NCI-H69 (cell line): ENCODE measurements at regions not wholly inside any gene's neighbourhood (a gene's known extent, or its start where the extent isn't known, plus 50 kb on each side); places are given as distances from the start of the nearest gene placed in this dataset.

Source experiments
- DNase-seq: peaks from one replicate; lab custom pipeline; 2025; lab: John Stamatoyannopoulos, UW

GRCh38 chr5:89133129-89133528, 250.1 kb upstream of the MEF2C start:
- DNase-seq, result no peak

DNA sequence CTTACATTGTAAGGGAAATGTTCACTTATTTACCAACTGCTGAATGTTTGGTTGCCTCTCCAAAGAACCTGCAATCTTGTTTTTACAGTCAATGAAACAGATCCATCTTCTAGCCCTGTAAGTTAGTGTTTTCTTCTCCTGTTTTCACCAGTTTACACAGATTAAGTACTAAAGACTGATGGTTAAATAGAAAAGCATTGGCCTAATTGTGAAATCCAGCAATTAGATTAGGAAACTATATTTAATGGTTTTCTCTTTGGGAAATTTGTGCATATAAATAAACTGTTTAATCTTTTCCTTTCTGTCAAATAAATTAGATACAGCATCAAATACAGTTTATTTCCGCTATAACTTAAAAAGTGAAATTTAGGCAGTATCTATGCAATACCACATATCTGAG, 247.9 kb upstream of the MEF2C start:
- no peak for DNase-seq

- DNase-seq, result no peak
These were observed 247.0 kb upstream of the MEF2C start for GRCh38 chr5:89129941-89130340.

DNA sequence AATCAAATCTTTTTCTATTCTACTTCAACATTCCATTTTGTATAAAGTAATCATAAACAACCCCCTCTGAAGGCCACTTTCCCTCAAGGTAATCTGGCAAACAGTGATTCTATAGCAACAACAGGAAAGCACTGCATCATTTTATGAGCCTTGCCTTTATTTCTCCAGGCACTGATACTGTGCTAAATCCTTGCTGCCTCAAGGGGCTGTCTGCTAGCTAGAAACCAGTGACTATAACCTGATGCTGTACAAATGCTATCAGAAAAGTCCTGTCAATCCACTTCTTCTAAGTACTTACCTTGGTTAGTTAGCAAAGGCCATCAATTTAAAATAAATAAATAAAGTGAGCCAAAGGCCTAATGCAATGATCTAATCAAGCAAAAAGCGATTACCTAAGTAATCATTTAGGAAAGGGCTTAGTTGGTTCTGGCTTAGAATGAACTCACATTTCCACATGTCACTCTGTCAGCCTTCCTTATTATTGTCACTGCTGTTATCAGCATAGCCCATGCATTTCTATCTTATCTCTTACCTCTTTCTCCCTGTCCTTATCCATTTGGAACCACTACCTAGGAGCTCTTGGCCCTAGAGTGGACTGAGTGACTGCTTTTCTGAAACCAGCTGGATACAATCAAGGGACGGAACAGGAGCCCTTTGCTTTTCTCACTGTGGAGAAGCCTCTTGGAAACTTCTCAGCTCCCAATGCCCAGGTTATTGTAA, 246.1 kb upstream of the MEF2C start:
- no peak for DNase-seq

DNA sequence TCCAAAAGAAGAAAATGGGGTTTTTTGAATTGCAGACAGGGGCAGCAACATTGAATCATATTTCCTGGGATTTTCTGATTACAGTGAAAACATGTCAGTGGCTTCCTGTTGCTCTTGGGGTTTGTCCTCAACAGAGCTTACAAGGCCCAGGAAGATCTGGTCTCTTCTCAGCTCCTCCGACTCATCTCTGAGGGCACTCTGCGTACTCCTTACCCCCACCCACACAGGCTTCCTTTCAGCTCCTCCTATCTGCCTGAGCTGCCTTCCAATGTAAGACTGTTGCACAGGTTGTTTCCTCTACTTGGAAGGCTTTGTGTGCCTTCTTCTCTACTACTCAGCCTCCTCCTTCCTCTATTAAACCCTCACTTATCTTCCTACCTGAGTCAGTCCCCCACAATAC, 245.1 kb upstream of the MEF2C start:
- DNase-seq, result no peak

- DNase-seq, result no peak
These were observed 244.2 kb upstream of the MEF2C start for GRCh38 chr5:89127191-89127590.

DNA sequence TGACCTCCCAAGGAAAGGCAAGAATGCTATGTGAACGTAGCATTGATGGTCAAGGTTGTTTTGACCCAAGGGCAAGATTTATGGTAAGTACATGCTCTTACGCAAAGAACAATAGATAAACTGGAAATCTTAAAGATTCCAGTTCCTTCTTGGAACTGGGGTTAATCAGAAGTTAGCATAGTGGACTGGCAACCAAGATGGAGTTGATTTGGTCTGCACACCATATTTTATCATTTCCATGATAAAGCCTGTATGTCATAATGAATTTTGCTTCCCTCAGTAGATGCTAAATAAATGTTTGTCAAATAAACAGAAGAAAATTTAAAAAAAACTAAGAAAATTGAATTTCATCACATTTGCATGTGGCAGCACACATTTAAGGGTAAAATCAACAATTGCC, 242.4 kb upstream of the MEF2C start:
- DNase-seq, result no peak

GRCh38 chr5:89123581-89123980, 240.6 kb upstream of the MEF2C start:
- DNase-seq, result no peak

- DNase-seq, result no peak
These were observed 237.7 kb upstream of the MEF2C start for GRCh38 chr5:89120719-89121118.

DNA sequence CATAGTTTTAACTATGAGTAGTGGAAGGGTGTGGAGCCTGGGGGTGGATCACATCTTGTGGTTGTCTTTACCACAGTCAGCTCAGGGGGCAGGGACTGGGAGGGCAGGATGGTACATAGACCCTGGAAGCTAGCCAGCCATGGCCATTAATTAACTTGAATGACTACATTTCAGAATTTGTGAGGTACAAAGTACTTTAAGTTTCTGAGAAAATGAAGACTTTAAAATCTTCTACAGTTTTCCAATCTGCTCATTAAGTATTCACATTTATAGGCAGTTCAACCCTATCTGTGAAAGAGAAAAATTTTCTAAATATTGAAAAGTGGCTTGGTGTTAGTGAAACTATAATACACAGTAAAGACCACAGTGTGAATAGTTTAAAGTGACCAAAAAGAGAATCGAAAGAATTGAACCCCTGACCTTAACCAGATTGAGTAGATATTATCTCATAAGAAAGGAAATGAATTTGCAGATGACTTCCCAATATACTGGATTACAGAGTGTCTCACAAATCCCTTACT, 234.2 kb upstream of the MEF2C start:
- no peak for DNase-seq

DNA sequence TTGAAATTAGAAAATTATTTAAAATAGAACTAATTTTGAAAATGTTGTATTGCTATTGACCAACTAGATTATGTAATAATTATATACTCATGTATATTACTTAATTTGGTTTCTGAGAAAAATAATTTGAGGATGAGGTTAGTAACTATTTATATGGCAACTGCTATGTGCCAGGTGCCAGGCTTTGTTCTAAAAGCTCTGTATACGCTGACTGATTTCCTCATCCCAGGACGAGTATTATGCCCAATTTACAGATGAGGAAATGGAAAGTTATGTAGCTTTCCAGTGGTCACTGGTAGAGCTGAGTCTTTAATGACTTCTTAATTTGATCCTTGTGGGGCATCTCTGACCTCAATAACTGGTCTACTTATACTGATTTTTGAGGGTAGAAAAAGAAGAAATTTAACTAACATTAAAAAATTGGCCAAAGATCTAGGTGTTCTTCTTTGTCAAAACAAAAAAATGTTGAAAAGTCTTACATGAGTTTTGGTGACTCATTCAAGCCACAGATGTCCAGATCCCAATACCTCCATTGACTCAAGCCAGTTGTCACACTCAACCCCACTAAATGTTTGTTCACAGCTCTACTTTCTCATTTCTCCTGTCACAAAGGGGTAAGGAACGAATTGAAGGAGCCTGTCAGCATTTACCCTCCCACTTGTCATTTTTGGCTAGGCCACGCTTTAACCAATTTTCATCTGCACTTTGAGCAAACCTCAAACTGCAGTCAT, 228.1 kb upstream of the MEF2C start:
- DNase-seq, result no peak

GRCh38 chr5:89106480-89106879, 223.5 kb upstream of the MEF2C start:
- DNase-seq, result no peak

DNA sequence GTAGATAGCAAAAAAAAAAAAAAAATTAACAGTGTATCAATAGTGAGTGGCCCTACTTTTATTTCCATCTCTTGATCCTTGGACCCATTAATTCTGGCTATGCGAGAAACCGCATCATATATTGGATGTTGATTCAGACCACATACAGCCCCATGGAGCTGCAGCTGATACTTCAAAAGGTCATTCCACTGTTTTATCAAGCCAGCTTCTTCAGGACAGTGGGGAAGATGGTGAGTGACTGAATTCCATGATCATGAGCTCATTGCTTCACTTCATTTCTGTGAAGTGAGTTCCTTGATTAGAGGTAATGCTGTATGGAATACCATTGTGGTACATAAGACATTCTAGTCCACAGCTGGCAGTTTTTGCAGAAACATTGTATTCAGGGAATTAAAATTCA, 222.9 kb upstream of the MEF2C start:
- no peak for DNase-seq

- DNase-seq, result no peak
These were observed 222.2 kb upstream of the MEF2C start for GRCh38 chr5:89105171-89105695.

GRCh38 chr5:89098199-89098756, 215.3 kb upstream of the MEF2C start:
- no peak for DNase-seq

DNA sequence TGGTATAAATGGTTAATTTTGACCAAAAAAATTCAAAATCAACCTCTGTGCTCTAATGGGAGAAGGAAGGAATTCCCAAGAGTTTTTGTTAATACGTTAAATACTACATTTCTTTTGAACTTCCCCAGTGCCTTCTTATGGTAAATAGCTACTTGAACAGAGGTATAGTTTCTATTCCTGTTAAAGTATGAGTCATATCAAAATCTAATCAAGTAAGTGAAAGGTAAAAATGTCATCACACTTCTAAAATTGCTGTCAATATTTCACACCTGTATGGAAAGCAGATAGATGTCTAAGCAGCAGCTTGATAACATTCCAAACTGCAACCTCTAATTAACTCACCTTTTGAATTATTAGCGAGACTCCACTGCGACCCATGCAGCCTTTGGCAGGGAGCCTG, 214.1 kb upstream of the MEF2C start:
- peak; percentile 41 for DNase-seq

DNA sequence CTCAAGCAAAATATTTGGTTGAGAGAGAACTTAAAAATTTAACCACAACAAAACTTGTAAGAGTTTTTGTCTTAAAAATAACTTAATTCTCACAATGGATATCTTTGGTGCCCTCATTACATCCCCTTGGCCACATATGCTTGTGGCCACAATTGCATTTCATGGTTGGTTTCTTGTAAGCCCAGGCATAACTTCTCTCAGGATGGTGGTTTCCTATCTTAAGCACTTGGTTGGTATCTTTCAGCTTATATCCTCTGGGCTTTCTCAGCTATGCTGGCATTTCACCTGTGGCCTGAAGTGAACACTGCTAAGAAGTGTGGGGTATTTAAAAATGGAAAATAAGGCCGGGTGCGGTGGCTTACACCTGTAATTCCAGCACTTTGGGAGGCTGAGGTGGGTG, 212.4 kb upstream of the MEF2C start:
- DNase-seq, result no peak

GRCh38 chr5:89090037-89090436, 207.1 kb upstream of the MEF2C start:
- DNase-seq, result no peak

GRCh38 chr5:89087551-89088318, 204.8 kb upstream of the MEF2C start:
- DNase-seq, result no peak

- no peak for DNase-seq
These were observed 204.1 kb upstream of the MEF2C start for GRCh38 chr5:89087128-89087527.

- DNase-seq, result no peak
These were observed 203.6 kb upstream of the MEF2C start for GRCh38 chr5:89086390-89087086.

DNA sequence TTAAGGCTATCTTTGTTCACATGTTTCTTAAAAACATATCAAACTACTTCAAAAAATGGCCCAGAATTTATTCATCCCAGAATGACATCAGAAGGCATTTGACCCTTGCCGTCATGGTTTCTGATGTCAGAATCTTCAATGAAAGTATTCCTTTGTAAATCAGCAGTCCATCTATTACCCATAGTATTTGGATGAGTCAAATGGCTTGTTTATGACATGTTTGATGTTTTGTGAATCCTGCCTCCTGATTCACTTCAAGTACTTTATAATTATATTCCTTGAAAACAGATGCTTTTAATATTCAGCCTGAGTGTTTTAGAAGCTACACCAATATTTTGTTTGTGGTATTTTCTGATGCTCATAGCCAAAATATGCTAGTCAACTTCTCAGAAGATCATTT, 200.8 kb upstream of the MEF2C start:
- DNase-seq, result no peak
